HUES64 (cell line): ENCODE measurements at regions not wholly inside any gene's neighbourhood (a gene's known extent, or its start where the extent isn't known, plus 50 kb on each side); places are given as distances from the start of the nearest gene placed in this dataset.
"Not testable (repeated sequence)": the region's sequence is repeated elsewhere in the genome, so short reads cannot be mapped to it uniquely, and the experiment has no call there.

Source experiments
- H3K27ac ChIP-seq: 2 replicates; pipeline ENCODE4 v1.7.0; 2013; ENCODE audit warnings: low read depth, low read length, inconsistent platforms
- H3K27me3 ChIP-seq: 2 replicates; pipeline ENCODE4 v1.6.1; 2013; ENCODE audit warnings: mild to moderate bottlenecking, low read length; ENCODE audit not compliant: insufficient read depth
- H3K36me3 ChIP-seq: 2 replicates; pipeline ENCODE4 v1.6.1; 2013; ENCODE audit warnings: mild to moderate bottlenecking, low read length; ENCODE audit not compliant: insufficient read depth
- H3K4me1 ChIP-seq: 2 replicates; pipeline ENCODE4 v1.6.1; 2013; ENCODE audit warnings: mild to moderate bottlenecking, low read length, moderate library complexity; ENCODE audit not compliant: insufficient read depth
- H3K4me3 ChIP-seq: 2 replicates; pipeline ENCODE4 v1.5.1; 2013; ENCODE audit warnings: mild to moderate bottlenecking, low read length, moderate library complexity
- H3K9ac ChIP-seq: 2 replicates; pipeline ENCODE4 v1.6.1; 2013; ENCODE audit warnings: mild to moderate bottlenecking, low read depth, low read length
- H3K9me3 ChIP-seq: 2 replicates; pipeline ENCODE4 v1.6.1; 2013; ENCODE audit warnings: low read depth, low read length; ENCODE audit not compliant: insufficient read depth
- WGBS: fragments of 150-250, 120-280 bp; methylation state at CpG from one replicate; pipeline ENCODE4 v1.1.7; 2013; ENCODE audit warnings: missing lambda C conversion rate; 5-methylcytosine and 5-hydroxymethylcytosine counted together

DNA sequence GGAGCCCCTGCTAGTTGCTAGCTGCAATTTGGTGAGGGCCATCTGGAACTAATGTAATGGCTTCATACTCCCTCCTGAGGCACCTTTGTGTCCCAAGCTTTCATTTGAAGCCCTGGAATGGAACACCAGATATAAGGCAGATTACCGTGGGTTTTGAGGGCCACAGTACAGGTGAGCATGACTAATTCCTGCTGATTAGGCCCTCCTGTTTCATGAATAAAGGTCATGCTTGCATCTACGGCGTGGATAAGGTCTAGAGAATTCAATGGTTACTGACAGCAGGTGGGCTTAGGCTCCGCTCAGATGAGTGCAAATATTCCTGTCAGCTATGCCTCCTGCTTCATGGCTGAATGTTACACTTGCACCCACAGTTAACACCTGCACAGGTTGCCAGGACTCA lies 495.4 kb downstream of the NAP1L3 start:
- H3K36me3 ChIP-seq, result no peaks in the 10 kb centered on the region
- H3K27ac ChIP-seq, result no peak overlapping the region
- 95% methylated on average over 4 of the region's 4 CpGs for WGBS
- no peaks in the 10 kb centered on the region for H3K27me3 ChIP-seq
- H3K4me3 ChIP-seq, result no peak overlapping the region
- H3K4me1 ChIP-seq, result no peaks in the 10 kb centered on the region
- H3K9ac ChIP-seq, result no peak overlapping the region
- peaks cover 35% of the 10 kb centered on the region for H3K9me3 ChIP-seq

- WGBS, result no CpG with 5 or more reads among the region's 1 CpG
- H3K4me3 ChIP-seq, result no peak overlapping the region
- no peak overlapping the region for H3K9ac ChIP-seq
- H3K4me1 ChIP-seq, result no peaks in the 10 kb centered on the region
- no peaks in the 10 kb centered on the region for H3K27me3 ChIP-seq
- H3K9me3 ChIP-seq, result peaks cover 18% of the 10 kb centered on the region; the same call in 1 of the 2 replicates
- no peaks in the 10 kb centered on the region for H3K36me3 ChIP-seq
- no peak overlapping the region for H3K27ac ChIP-seq
These were observed 503.6 kb downstream of the NAP1L3 start for GRCh38 chrX:93169771-93170170.

- Histone ChIP-seq H3K4me3 (no peak overlapping the region), H3K27me3 (no peaks in the 10 kb centered on the region), H3K9ac (no peak overlapping the region), H3K36me3 (no peaks in the 10 kb centered on the region), H3K27ac (no peak overlapping the region), H3K4me1 (0 out of 2 replicates have a peak, but pooled peaks cover 3% of the 10 kb centered on the region), H3K9me3 (no peaks in the 10 kb centered on the region)
- 92% methylated on average over 3 of the region's 3 CpGs for WGBS
These were observed 552.6 kb downstream of the NAP1L3 start for GRCh38 chrX:93120805-93121204.

GRCh38 chrX:93103353-93104067 lies 569.9 kb downstream of the NAP1L3 start:
- H3K27me3 ChIP-seq, H3K27ac ChIP-seq, H3K4me3 ChIP-seq, H3K36me3 ChIP-seq, H3K9me3 ChIP-seq, H3K9ac ChIP-seq, H3K4me1 ChIP-seq: not testable (repeated sequence)
- WGBS, result 80% methylated on average over 3 of the region's 5 CpGs

DNA sequence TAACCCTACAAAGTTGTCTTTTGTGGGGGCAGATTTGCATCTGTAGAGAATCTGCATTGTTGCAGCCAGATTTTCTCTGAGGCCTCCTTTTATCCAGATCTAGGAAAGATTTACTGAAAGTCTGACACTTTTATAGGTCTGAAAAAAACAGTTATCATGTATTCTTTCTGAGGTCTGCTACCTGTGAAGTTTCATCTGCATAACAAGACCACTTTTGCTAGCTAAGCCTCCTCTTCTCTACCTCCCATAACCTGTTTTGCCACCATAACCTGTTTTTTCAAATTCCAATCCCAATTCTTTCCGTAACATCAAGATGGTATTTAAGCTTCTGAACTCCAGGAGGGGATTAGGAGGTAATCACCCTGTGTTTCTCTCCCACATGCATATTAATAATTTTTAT lies 577.8 kb downstream of the NAP1L3 start:
- WGBS, result 13% methylated on average over 1 of the region's 1 CpG

DNA sequence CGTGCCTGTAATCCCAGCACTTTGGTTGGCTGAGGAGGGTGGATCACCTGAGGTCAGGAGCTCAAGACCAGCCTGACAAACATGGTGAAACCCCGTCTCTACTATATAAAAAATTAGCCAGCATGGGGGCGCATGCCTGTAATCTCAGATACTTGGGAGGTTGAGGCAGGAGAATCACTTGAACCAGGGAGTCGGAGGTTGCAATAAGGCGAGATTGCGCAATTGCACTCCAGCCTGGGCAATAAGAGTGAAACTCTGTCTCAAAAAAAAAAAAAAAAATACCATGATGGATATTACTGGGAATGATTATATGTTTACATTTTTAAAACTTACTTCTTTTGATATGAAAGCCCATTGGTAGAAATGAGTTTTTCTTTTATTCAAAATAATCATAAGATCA lies 594.5 kb downstream of the NAP1L3 start:
- H3K4me1 ChIP-seq, H3K9ac ChIP-seq, H3K27me3 ChIP-seq, H3K36me3 ChIP-seq, H3K4me3 ChIP-seq, H3K27ac ChIP-seq, H3K9me3 ChIP-seq: not testable (repeated sequence)
- 100% methylated on average over 3 of the region's 6 CpGs for WGBS

More for the DNA sequence above, 577.8 kb downstream of the NAP1L3 start:
- H3K36me3 ChIP-seq, H3K9me3 ChIP-seq, H3K4me3 ChIP-seq, H3K27me3 ChIP-seq, H3K9ac ChIP-seq, H3K4me1 ChIP-seq: not testable (repeated sequence)
- H3K27ac ChIP-seq, result peak overlapping the region; percentile 55; the same call in 1 of the 2 replicates

- H3K27ac ChIP-seq, H3K9me3 ChIP-seq, H3K9ac ChIP-seq, H3K4me1 ChIP-seq, H3K27me3 ChIP-seq, H3K4me3 ChIP-seq, H3K36me3 ChIP-seq: not testable (repeated sequence)
These were observed 618.1 kb downstream of the NAP1L3 start for GRCh38 chrX:93055264-93055663.

- H3K27ac ChIP-seq, H3K36me3 ChIP-seq, H3K4me1 ChIP-seq, H3K4me3 ChIP-seq, H3K9ac ChIP-seq, H3K27me3 ChIP-seq, H3K9me3 ChIP-seq: not testable (repeated sequence)
- 67% methylated on average over 1 of the region's 2 CpGs for WGBS
These were observed 653.5 kb downstream of the NAP1L3 start for GRCh38 chrX:93019841-93020240.

DNA sequence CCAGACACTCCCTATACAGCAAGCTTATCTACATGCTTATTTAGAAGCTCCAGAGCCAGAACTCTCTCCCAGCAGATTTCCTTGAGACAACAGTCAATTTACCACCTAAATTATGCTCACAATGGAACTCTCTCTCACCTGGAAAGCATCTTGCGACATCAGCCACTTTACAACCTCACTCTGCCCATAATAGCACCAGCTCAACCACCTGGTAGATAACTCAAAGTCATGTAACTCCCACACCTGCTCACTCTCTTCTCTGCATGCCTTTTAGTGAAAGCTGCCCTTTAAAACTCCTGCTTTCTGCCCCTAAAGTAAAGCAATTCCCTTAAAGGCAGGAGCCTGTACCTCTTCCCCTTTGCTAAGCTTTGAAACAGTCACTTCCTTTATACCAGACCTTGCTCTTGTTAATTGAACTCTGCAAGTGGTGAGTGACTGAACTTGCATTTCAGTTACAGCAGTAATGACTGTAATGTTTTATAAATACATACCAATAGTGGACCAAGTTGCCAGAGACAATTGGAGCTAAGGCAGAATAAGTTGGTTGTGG lies 658.8 kb downstream of the NAP1L3 start:
- H3K27me3 ChIP-seq, H3K36me3 ChIP-seq, H3K27ac ChIP-seq, H3K9ac ChIP-seq, H3K9me3 ChIP-seq, H3K4me1 ChIP-seq, H3K4me3 ChIP-seq: not testable (repeated sequence)
- 41% methylated on average over 1 of the region's 1 CpG for WGBS
